ENCODE measurements at regions not wholly inside any gene's neighbourhood (a gene's known extent, or its start where the extent isn't known, plus 50 kb on each side); places are given as distances from the start of the nearest gene placed in this dataset.

DNA sequence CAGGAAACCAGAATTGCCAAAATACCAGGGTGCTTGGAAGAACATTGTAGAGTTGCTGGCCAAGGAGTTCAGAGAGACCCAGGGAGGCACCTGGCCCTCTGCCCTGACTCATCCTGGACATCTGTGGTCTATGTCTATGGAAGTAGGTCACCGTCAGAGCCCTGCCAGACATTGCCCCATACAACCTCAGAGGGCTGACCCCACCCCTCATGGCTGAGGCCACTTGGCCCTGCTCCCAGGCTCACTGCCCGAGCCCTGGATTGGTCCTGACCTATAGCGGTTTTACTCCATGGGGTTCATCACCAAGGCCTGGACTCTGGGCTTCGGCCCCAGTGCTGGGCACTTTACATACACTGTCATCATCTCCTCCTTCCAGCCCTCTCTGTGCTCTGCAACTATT lies 233.1 kb downstream of the PTPRU start:
- H3K9me2 ChIP-seq (ENCODE audit: insufficient read depth, low read length) = no peaks in the 10 kb centered on the region
- TF ChIP-seq TAF1 (IDR thresholded peaks at IDR 0.05; ENCODE audit: low read depth) = no peak
- TF ChIP-seq, protein P1, sequence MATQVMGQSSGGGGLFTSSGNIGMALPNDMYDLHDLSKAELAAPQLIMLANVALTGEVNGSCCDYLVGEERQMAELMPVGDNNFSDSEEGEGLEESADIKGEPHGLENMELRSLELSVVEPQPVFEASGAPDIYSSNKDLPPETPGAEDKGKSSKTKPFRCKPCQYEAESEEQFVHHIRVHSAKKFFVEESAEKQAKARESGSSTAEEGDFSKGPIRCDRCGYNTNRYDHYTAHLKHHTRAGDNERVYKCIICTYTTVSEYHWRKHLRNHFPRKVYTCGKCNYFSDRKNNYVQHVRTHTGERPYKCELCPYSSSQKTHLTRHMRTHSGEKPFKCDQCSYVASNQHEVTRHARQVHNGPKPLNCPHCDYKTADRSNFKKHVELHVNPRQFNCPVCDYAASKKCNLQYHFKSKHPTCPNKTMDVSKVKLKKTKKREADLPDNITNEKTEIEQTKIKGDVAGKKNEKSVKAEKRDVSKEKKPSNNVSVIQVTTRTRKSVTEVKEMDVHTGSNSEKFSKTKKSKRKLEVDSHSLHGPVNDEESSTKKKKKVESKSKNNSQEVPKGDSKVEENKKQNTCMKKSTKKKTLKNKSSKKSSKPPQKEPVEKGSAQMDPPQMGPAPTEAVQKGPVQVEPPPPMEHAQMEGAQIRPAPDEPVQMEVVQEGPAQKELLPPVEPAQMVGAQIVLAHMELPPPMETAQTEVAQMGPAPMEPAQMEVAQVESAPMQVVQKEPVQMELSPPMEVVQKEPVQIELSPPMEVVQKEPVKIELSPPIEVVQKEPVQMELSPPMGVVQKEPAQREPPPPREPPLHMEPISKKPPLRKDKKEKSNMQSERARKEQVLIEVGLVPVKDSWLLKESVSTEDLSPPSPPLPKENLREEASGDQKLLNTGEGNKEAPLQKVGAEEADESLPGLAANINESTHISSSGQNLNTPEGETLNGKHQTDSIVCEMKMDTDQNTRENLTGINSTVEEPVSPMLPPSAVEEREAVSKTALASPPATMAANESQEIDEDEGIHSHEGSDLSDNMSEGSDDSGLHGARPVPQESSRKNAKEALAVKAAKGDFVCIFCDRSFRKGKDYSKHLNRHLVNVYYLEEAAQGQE (IDR thresholded peaks at IDR 0.05; ENCODE audit: borderline replicate concordance) = no peak
- TF ChIP-seq, protein P2, sequence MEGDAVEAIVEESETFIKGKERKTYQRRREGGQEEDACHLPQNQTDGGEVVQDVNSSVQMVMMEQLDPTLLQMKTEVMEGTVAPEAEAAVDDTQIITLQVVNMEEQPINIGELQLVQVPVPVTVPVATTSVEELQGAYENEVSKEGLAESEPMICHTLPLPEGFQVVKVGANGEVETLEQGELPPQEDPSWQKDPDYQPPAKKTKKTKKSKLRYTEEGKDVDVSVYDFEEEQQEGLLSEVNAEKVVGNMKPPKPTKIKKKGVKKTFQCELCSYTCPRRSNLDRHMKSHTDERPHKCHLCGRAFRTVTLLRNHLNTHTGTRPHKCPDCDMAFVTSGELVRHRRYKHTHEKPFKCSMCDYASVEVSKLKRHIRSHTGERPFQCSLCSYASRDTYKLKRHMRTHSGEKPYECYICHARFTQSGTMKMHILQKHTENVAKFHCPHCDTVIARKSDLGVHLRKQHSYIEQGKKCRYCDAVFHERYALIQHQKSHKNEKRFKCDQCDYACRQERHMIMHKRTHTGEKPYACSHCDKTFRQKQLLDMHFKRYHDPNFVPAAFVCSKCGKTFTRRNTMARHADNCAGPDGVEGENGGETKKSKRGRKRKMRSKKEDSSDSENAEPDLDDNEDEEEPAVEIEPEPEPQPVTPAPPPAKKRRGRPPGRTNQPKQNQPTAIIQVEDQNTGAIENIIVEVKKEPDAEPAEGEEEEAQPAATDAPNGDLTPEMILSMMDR (IDR thresholded peaks at IDR 0.05; ENCODE audit: poor library complexity, severe bottlenecking) = no peak
- TF ChIP-seq EP300 (conservative IDR thresholded peaks at IDR 0.05; ENCODE audit: poor library complexity, severe bottlenecking) = no peak
- TF ChIP-seq SMC3 (conservative IDR thresholded peaks at IDR 0.05; ENCODE audit: poor library complexity) = no peak
- no peak for TF ChIP-seq MXI1 (conservative IDR thresholded peaks at IDR 0.05; ENCODE audit: poor library complexity, severe bottlenecking)
- TF ChIP-seq EZH2 (IDR thresholded peaks at IDR 0.05; ENCODE audit: borderline replicate concordance, insufficient read depth, low read length, poor library complexity, severe bottlenecking) = no peak
- TF ChIP-seq RAD21 (conservative IDR thresholded peaks at IDR 0.05) = no peak
- no peak for TF ChIP-seq POLR2AphosphoS5 (IDR thresholded peaks at IDR 0.05)
- H3K36me3 ChIP-seq (ENCODE audit: insufficient read depth, low read length) = no peaks in the 10 kb centered on the region
- no peaks in the 10 kb centered on the region for H3K79me2 ChIP-seq (replicated peaks; ENCODE audit: insufficient read depth, low read length)
- no peak overlapping the region for H2AFZ ChIP-seq (ENCODE audit: low read depth, low read length)
- H3K27ac ChIP-seq (ENCODE audit: low read length) = no peak overlapping the region
- H3K4me2 ChIP-seq (ENCODE audit: low read length) = no peak overlapping the region
- H3K9me3 ChIP-seq (ENCODE audit: low read length) = peaks cover 4% of the 10 kb centered on the region
- no peak overlapping the region for H3K9ac ChIP-seq (ENCODE audit: low read length)
- H4K20me1 ChIP-seq (ENCODE audit: insufficient read depth) = no peaks in the 10 kb centered on the region
- H3K4me3 ChIP-seq (ENCODE audit: low read length) = no peak overlapping the region
- H3F3A ChIP-seq (ENCODE audit: insufficient read depth, low read length, poor library complexity, severe bottlenecking) = no peaks in the 10 kb centered on the region
- no peaks in the 10 kb centered on the region for H3K27me3 ChIP-seq (ENCODE audit: insufficient read depth, low read depth, low read length)

- Histone ChIP-seq H3K27me3 (ENCODE audit: insufficient read depth, low read depth, low read length) (no peaks in the 10 kb centered on the region), H3K79me2 (replicated peaks; ENCODE audit: insufficient read depth, low read length) (no peaks in the 10 kb centered on the region), H4K20me1 (ENCODE audit: insufficient read depth) (no peaks in the 10 kb centered on the region), H2AFZ (ENCODE audit: low read depth, low read length) (no peak overlapping the region), H3K9ac (ENCODE audit: low read length) (no peak overlapping the region), H3K27ac (ENCODE audit: low read length) (no peak overlapping the region), H3K4me2 (ENCODE audit: low read length) (no peak overlapping the region), H3K9me2 (ENCODE audit: insufficient read depth, low read length) (no peaks in the 10 kb centered on the region), H3F3A (ENCODE audit: insufficient read depth, low read length, poor library complexity, severe bottlenecking) (no peaks in the 10 kb centered on the region), H3K36me3 (ENCODE audit: insufficient read depth, low read length) (no peaks in the 10 kb centered on the region), H3K4me3 (ENCODE audit: low read length) (no peak overlapping the region), H3K9me3 (ENCODE audit: low read length) (peaks cover 4% of the 10 kb centered on the region)
- no peak for TF ChIP-seq SMC3 (conservative IDR thresholded peaks at IDR 0.05; ENCODE audit: poor library complexity)
- TF ChIP-seq EZH2 (IDR thresholded peaks at IDR 0.05; ENCODE audit: borderline replicate concordance, insufficient read depth, low read length, poor library complexity, severe bottlenecking) = no peak
- no peak for TF ChIP-seq EP300 (conservative IDR thresholded peaks at IDR 0.05; ENCODE audit: poor library complexity, severe bottlenecking)
- TF ChIP-seq POLR2AphosphoS5 (IDR thresholded peaks at IDR 0.05) = no peak
- TF ChIP-seq RAD21 (conservative IDR thresholded peaks at IDR 0.05) = no peak
- no peak for TF ChIP-seq TAF1 (IDR thresholded peaks at IDR 0.05; ENCODE audit: low read depth)
- TF ChIP-seq, protein P2 (IDR thresholded peaks at IDR 0.05; ENCODE audit: poor library complexity, severe bottlenecking) = no peak
- TF ChIP-seq MXI1 (conservative IDR thresholded peaks at IDR 0.05; ENCODE audit: poor library complexity, severe bottlenecking) = no peak
- TF ChIP-seq, protein P1 (IDR thresholded peaks at IDR 0.05; ENCODE audit: borderline replicate concordance) = no peak
These were observed 231.9 kb downstream of the PTPRU start for GRCh38 chr1:29467989-29468900.

Measured in neural cell (in vitro differentiated cells).